GM12878 (cell line): ENCODE measurements at regions not wholly inside any gene's neighbourhood (a gene's known extent, or its start where the extent isn't known, plus 50 kb on each side); places are given as distances from the start of the nearest gene placed in this dataset.
"Not testable (repeated sequence)": the region's sequence is repeated elsewhere in the genome, so short reads cannot be mapped to it uniquely, and the experiment has no call there.

Source experiments
- BCL3 ChIP-seq: IDR thresholded peaks from 2 replicates; pipeline ENCODE4 v1.6.1; 2011; ENCODE audit warnings: borderline replicate concordance, low read depth, mild to moderate bottlenecking, moderate library complexity, low read length; ENCODE audit not compliant: insufficient read depth, poor library complexity, severe bottlenecking
- CTCF ChIP-seq, 3 experiments: IDR thresholded peaks in 2 of 3; conservative IDR thresholded peaks in 1 of 3; 2 replicates each; pipeline ENCODE4 v1.5.1; 2011; ENCODE audit warnings: low read depth in 3 of 3, low read length in 3 of 3, mild to moderate bottlenecking in 3 of 3, control low read depth in 2 of 3, moderate library complexity in 2 of 3, inconsistent platforms in 1 of 3, mixed read lengths in 1 of 3; ENCODE audit not compliant: control insufficient read depth in 2 of 3, insufficient read depth in 1 of 3; ENCODE audit errors: extremely low read depth in 1 of 3
- IKZF1 ChIP-seq: fragments of 450-650 bp; conservative IDR thresholded peaks from 2 replicates; pipeline ENCODE4 v1.6.1; 2017; ENCODE audit warnings: antibody characterized with exemption, mild to moderate bottlenecking
- JUND ChIP-seq: IDR thresholded peaks from 2 replicates; pipeline ENCODE4 v1.6.1; 2012; ENCODE audit warnings: low read depth, mild to moderate bottlenecking, low read length, improper control_type of control experiment, moderate library complexity
- NFYB ChIP-seq: IDR thresholded peaks from 2 replicates; pipeline ENCODE4 v1.6.1; 2011; ENCODE audit warnings: low read depth, mild to moderate bottlenecking, low read length, improper control_type of control experiment, moderate library complexity; ENCODE audit not compliant: insufficient read depth
- POLR2AphosphoS5 ChIP-seq: IDR thresholded peaks from 2 replicates; pipeline ENCODE4 v1.6.1; 2011; ENCODE audit warnings: mild to moderate bottlenecking, low read length, inconsistent platforms
- PRDM15 ChIP-seq: fragments of 450-650 bp; formaldehyde crosslinking; IDR thresholded peaks from 2 replicates; pipeline ENCODE4 v1.4.0; 2020; ENCODE audit warnings: mild to moderate bottlenecking, moderate library complexity
- SIN3A ChIP-seq: IDR thresholded peaks from 2 replicates; pipeline ENCODE4 v1.6.1; 2012; ENCODE audit warnings: low read depth, low read length, improper control_type of control experiment
- SMAD1 ChIP-seq: fragments of 450-650 bp; IDR thresholded peaks from 2 replicates; pipeline ENCODE4 v1.6.1; 2018; ENCODE audit warnings: mild to moderate bottlenecking, low read depth; ENCODE audit not compliant: partially characterized antibody
- SUZ12 ChIP-seq: fragments of 200-600 bp; sonication (generic); IDR thresholded peaks from one replicate; pipeline ENCODE4 v1.6.1; 2018; ENCODE audit warnings: antibody characterized with exemption, mild to moderate bottlenecking; ENCODE audit not compliant: unreplicated experiment

- TF ChIP-seq IKZF1; POLR2AphosphoS5; SUZ12; SIN3A; NFYB; CTCF (IDR thresholded peaks at IDR 0.05 in 2 of 3, conservative IDR thresholded peaks at IDR 0.05 in 1 of 3; ENCODE audit: control insufficient read depth in 2 of 3, extremely low read depth in 1 of 3, insufficient read depth in 1 of 3, low read depth in 3 of 3, low read length in 3 of 3); JUND; SMAD1; PRDM15 (CRISPR knock-in tag); BCL3: not testable (repeated sequence)
These were observed 195.8 kb downstream of the TMEM121 start for GRCh38 chr14:105721996-105722709.
